Activated T-helper 17 cell treated with anti-CD3 and anti-CD28 coated beads, Interleukin-2, amount 50 U/mL, for 72 hours (primary cell): ENCODE measurements at regions not wholly inside any gene's neighbourhood (a gene's known extent, or its start where the extent isn't known, plus 50 kb on each side); places are given as distances from the start of the nearest gene placed in this dataset.

Experiments
- ATAC-seq: fragments of 150-1000 bp; cut with Tn5 transposase; replicated peaks from 2 replicates; pipeline ENCODE4 v1.10.0; 2021; ENCODE audit warnings: mild to moderate bottlenecking, moderate library complexity
- H3K27ac Mint-ChIP-seq: one replicate; pipeline ENCODE4 v1.8.0; 2022; ENCODE audit warnings: mixed read lengths
- H3K27me3 Mint-ChIP-seq: one replicate; pipeline ENCODE4 v1.8.0; 2022; ENCODE audit warnings: mixed read lengths
- H3K36me3 Mint-ChIP-seq: one replicate; pipeline ENCODE4 v1.8.0; 2022; ENCODE audit warnings: low read depth, mild to moderate bottlenecking, mixed read lengths
- H3K4me1 Mint-ChIP-seq: one replicate; pipeline ENCODE4 v1.8.0; 2022; ENCODE audit warnings: mixed read lengths
- H3K4me3 Mint-ChIP-seq: one replicate; pipeline ENCODE4 v1.8.0; 2022; ENCODE audit warnings: mild to moderate bottlenecking, mixed read lengths
- H3K9me3 Mint-ChIP-seq: one replicate; pipeline ENCODE4 v1.8.0; 2022; ENCODE audit warnings: mixed read lengths

- no peak overlapping the region for H3K4me3 Mint-ChIP-seq
These were observed 93.0 kb upstream of the CES5A start for GRCh38 chr16:55968221-55968620.

GRCh38 chr16:55964923-55965475 lies 89.8 kb upstream of the CES5A start:
- no peak overlapping the region for H3K4me3 Mint-ChIP-seq

More at GRCh38 chr16:55968221-55968620, 93.0 kb upstream of the CES5A start:
- Mint-ChIP-seq H3K4me1 (no peaks in the 10 kb centered on the region), H3K9me3 (no peaks in the 10 kb centered on the region), H3K27ac (no peak overlapping the region), H3K36me3 (no peaks in the 10 kb centered on the region), H3K27me3 (peaks cover 15% of the 10 kb centered on the region)
- ATAC-seq: no peak

GRCh38 chr16:55955845-55956244 lies 80.7 kb upstream of the CES5A start:
- Mint-ChIP-seq H3K9me3 (peaks cover 7% of the 10 kb centered on the region), H3K36me3 (no peaks in the 10 kb centered on the region), H3K4me3 (no peak overlapping the region), H3K4me1 (no peaks in the 10 kb centered on the region), H3K27me3 (peaks cover 10% of the 10 kb centered on the region), H3K27ac (no peak overlapping the region)
- ATAC-seq: no peak

More at GRCh38 chr16:55964923-55965475, 89.8 kb upstream of the CES5A start:
- H3K4me1 Mint-ChIP-seq: no peaks in the 10 kb centered on the region
- peaks cover 1% of the 10 kb centered on the region for H3K9me3 Mint-ChIP-seq
- no peak overlapping the region for H3K27ac Mint-ChIP-seq
- H3K36me3 Mint-ChIP-seq: no peaks in the 10 kb centered on the region
- ATAC-seq: no peak
- peaks cover 13% of the 10 kb centered on the region for H3K27me3 Mint-ChIP-seq

- H3K27me3 Mint-ChIP-seq: peaks cover 12% of the 10 kb centered on the region
- H3K9me3 Mint-ChIP-seq: peaks cover 7% of the 10 kb centered on the region
- no peak for ATAC-seq
- H3K4me3 Mint-ChIP-seq: no peak overlapping the region
- H3K4me1 Mint-ChIP-seq: no peaks in the 10 kb centered on the region
- H3K36me3 Mint-ChIP-seq: no peaks in the 10 kb centered on the region
- no peak overlapping the region for H3K27ac Mint-ChIP-seq
These were observed 80.3 kb upstream of the CES5A start for GRCh38 chr16:55955424-55955823.

GRCh38 chr16:55954906-55955305 lies 79.7 kb upstream of the CES5A start:
- Mint-ChIP-seq H3K4me3 (no peak overlapping the region), H3K27me3 (peaks cover 13% of the 10 kb centered on the region), H3K36me3 (no peaks in the 10 kb centered on the region), H3K9me3 (peaks cover 5% of the 10 kb centered on the region), H3K27ac (no peak overlapping the region), H3K4me1 (no peaks in the 10 kb centered on the region)
- no peak for ATAC-seq

GRCh38 chr16:55949518-55949917 lies 74.3 kb upstream of the CES5A start:
- ATAC-seq: no peak
- no peaks in the 10 kb centered on the region for H3K4me1 Mint-ChIP-seq
- no peak overlapping the region for H3K27ac Mint-ChIP-seq
- no peaks in the 10 kb centered on the region for H3K36me3 Mint-ChIP-seq
- H3K27me3 Mint-ChIP-seq: peaks cover 35% of the 10 kb centered on the region
- no peaks in the 10 kb centered on the region for H3K9me3 Mint-ChIP-seq
- no peak overlapping the region for H3K4me3 Mint-ChIP-seq

GRCh38 chr16:55948230-55948629 lies 73.1 kb upstream of the CES5A start:
- H3K9me3 Mint-ChIP-seq: no peaks in the 10 kb centered on the region
- no peaks in the 10 kb centered on the region for H3K4me1 Mint-ChIP-seq
- no peaks in the 10 kb centered on the region for H3K36me3 Mint-ChIP-seq
- H3K27ac Mint-ChIP-seq: no peak overlapping the region
- H3K27me3 Mint-ChIP-seq: peaks cover 39% of the 10 kb centered on the region
- H3K4me3 Mint-ChIP-seq: no peak overlapping the region
- ATAC-seq: no peak

- H3K27ac Mint-ChIP-seq: no peak overlapping the region
- no peaks in the 10 kb centered on the region for H3K4me1 Mint-ChIP-seq
- peaks cover 43% of the 10 kb centered on the region for H3K27me3 Mint-ChIP-seq
- no peak for ATAC-seq
- no peak overlapping the region for H3K4me3 Mint-ChIP-seq
- no peaks in the 10 kb centered on the region for H3K36me3 Mint-ChIP-seq
- no peaks in the 10 kb centered on the region for H3K9me3 Mint-ChIP-seq
These were observed 72.2 kb upstream of the CES5A start for GRCh38 chr16:55947366-55947765.

GRCh38 chr16:55944377-55944802 lies 69.2 kb upstream of the CES5A start:
- Mint-ChIP-seq H3K9me3 (no peaks in the 10 kb centered on the region), H3K27me3 (peaks cover 46% of the 10 kb centered on the region), H3K27ac (no peak overlapping the region), H3K4me3 (no peak overlapping the region), H3K36me3 (no peaks in the 10 kb centered on the region), H3K4me1 (no peaks in the 10 kb centered on the region)
- peak; percentile 54 for ATAC-seq

- H3K27me3 Mint-ChIP-seq: peaks cover 42% of the 10 kb centered on the region
- ATAC-seq: no peak
- H3K27ac Mint-ChIP-seq: no peak overlapping the region
- no peaks in the 10 kb centered on the region for H3K9me3 Mint-ChIP-seq
- no peaks in the 10 kb centered on the region for H3K4me1 Mint-ChIP-seq
- H3K4me3 Mint-ChIP-seq: no peak overlapping the region
- H3K36me3 Mint-ChIP-seq: no peaks in the 10 kb centered on the region
These were observed 68.1 kb upstream of the CES5A start for GRCh38 chr16:55943267-55943666.

GRCh38 chr16:55942821-55943220 lies 67.6 kb upstream of the CES5A start:
- no peaks in the 10 kb centered on the region for H3K36me3 Mint-ChIP-seq
- H3K9me3 Mint-ChIP-seq: no peaks in the 10 kb centered on the region
- no peak overlapping the region for H3K27ac Mint-ChIP-seq
- ATAC-seq: no peak
- H3K27me3 Mint-ChIP-seq: peaks cover 42% of the 10 kb centered on the region
- H3K4me1 Mint-ChIP-seq: no peaks in the 10 kb centered on the region
- no peak overlapping the region for H3K4me3 Mint-ChIP-seq

- H3K9me3 Mint-ChIP-seq: no peaks in the 10 kb centered on the region
- ATAC-seq: no peak
- no peaks in the 10 kb centered on the region for H3K36me3 Mint-ChIP-seq
- H3K27me3 Mint-ChIP-seq: peaks cover 41% of the 10 kb centered on the region
- H3K27ac Mint-ChIP-seq: no peak overlapping the region
- no peak overlapping the region for H3K4me3 Mint-ChIP-seq
- H3K4me1 Mint-ChIP-seq: no peaks in the 10 kb centered on the region
These were observed 66.4 kb upstream of the CES5A start for GRCh38 chr16:55941552-55941951.

GRCh38 chr16:55938126-55938525 lies 63.0 kb upstream of the CES5A start:
- no peak overlapping the region for H3K4me3 Mint-ChIP-seq
- H3K27ac Mint-ChIP-seq: no peak overlapping the region
- peaks cover 43% of the 10 kb centered on the region for H3K27me3 Mint-ChIP-seq
- no peaks in the 10 kb centered on the region for H3K36me3 Mint-ChIP-seq
- peaks cover 3% of the 10 kb centered on the region for H3K9me3 Mint-ChIP-seq
- H3K4me1 Mint-ChIP-seq: no peaks in the 10 kb centered on the region
- ATAC-seq: no peak

GRCh38 chr16:55933038-55933437 lies 57.9 kb upstream of the CES5A start:
- no peak for ATAC-seq
- H3K9me3 Mint-ChIP-seq: peaks cover 3% of the 10 kb centered on the region
- no peak overlapping the region for H3K4me3 Mint-ChIP-seq
- H3K27ac Mint-ChIP-seq: no peak overlapping the region
- H3K36me3 Mint-ChIP-seq: no peaks in the 10 kb centered on the region
- H3K27me3 Mint-ChIP-seq: peaks cover 22% of the 10 kb centered on the region
- H3K4me1 Mint-ChIP-seq: no peaks in the 10 kb centered on the region

- Mint-ChIP-seq H3K9me3 (peaks cover 3% of the 10 kb centered on the region), H3K36me3 (no peaks in the 10 kb centered on the region), H3K4me3 (no peak overlapping the region), H3K27me3 (peaks cover 3% of the 10 kb centered on the region), H3K27ac (no peak overlapping the region), H3K4me1 (no peaks in the 10 kb centered on the region)
- no peak for ATAC-seq
These were observed 54.9 kb upstream of the CES5A start for GRCh38 chr16:55930036-55930435.

- Mint-ChIP-seq H3K27ac (no peak overlapping the region), H3K4me1 (no peaks in the 10 kb centered on the region), H3K9me3 (no peaks in the 10 kb centered on the region), H3K36me3 (no peaks in the 10 kb centered on the region), H3K27me3 (peaks cover 3% of the 10 kb centered on the region), H3K4me3 (no peak overlapping the region)
- no peak for ATAC-seq
These were observed 54.0 kb upstream of the CES5A start for GRCh38 chr16:55929181-55929580.
